Activated CD4-positive, alpha-beta memory T cell treated with anti-CD3 and anti-CD28 coated beads, Interleukin-2, amount 10 ng/mL, durations not matched to agents 7 days and 5 days (primary cell): ENCODE measurements at regions not wholly inside any gene's neighbourhood (a gene's known extent, or its start where the extent isn't known, plus 50 kb on each side); places are given as distances from the start of the nearest gene placed in this dataset.
A peak's percentile ranks its signal among the peaks of the same experiment; 100 is the strongest.

Experiments
- CTCF ChIA-PET: fragments of 350-600 bp; sonication (Branson Sonifier 250); formaldehyde crosslinking; loops from one replicate; lab custom pipeline; 2021; ENCODE audit warnings: antibody characterized with exemption, inconsistent platforms; lab: Charles Lee
- POLR2A ChIA-PET: fragments of 350-600 bp; sonication (Branson Sonifier 250); formaldehyde crosslinking; loops from one replicate; lab custom pipeline; 2021; ENCODE audit warnings: antibody characterized with exemption; lab: Charles Lee
- DNase-seq: peaks from one replicate; pipeline ENCODE4 v3.0.0-alpha.2; 2020
- H3K27ac Mint-ChIP-seq: one replicate; pipeline ENCODE4 v1.8.0; 2021; ENCODE audit warnings: mild to moderate bottlenecking, mixed read lengths
- H3K27me3 Mint-ChIP-seq: one replicate; pipeline ENCODE4 v1.8.0; 2021; ENCODE audit warnings: mixed read lengths
- H3K36me3 Mint-ChIP-seq: one replicate; pipeline ENCODE4 v1.8.0; 2021; ENCODE audit warnings: low read depth, mixed read lengths
- H3K4me1 Mint-ChIP-seq: one replicate; pipeline ENCODE4 v1.8.0; 2021; ENCODE audit warnings: mixed read lengths
- H3K4me3 Mint-ChIP-seq: one replicate; pipeline ENCODE4 v1.8.0; 2021; ENCODE audit warnings: mild to moderate bottlenecking, mixed read lengths
- H3K9me3 Mint-ChIP-seq: one replicate; pipeline ENCODE4 v1.8.0; 2021; ENCODE audit warnings: mixed read lengths

DNA sequence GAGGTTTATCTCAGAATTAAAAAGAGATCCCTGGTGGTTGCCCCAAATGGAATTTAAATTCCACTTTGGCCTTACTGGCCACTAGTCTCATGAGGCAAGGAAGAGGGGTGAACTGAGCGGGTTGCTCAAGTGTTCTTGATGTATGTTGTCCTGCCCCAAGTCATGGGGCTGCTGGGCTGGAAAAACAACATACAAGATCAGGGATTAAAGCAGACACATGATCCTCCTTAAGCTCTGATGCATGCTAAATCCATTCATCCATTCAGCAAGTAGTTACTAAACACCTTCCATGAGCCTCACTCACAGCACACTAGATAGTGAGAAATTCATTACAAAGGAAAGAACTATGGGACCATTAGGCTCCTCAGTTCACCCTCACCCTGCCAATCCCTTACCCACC lies 196.3 kb downstream of the MREG start:
- Mint-ChIP-seq H3K4me3 (no peak overlapping the region), H3K4me1 (peaks cover 3% of the 10 kb centered on the region), H3K27me3 (peaks cover 27% of the 10 kb centered on the region), H3K36me3 (no peaks in the 10 kb centered on the region), H3K27ac (no peak overlapping the region), H3K9me3 (no peaks in the 10 kb centered on the region)
- no peak for DNase-seq
- POLR2A ChIA-PET = no interaction called here
- CTCF ChIA-PET = no interaction called here

DNA sequence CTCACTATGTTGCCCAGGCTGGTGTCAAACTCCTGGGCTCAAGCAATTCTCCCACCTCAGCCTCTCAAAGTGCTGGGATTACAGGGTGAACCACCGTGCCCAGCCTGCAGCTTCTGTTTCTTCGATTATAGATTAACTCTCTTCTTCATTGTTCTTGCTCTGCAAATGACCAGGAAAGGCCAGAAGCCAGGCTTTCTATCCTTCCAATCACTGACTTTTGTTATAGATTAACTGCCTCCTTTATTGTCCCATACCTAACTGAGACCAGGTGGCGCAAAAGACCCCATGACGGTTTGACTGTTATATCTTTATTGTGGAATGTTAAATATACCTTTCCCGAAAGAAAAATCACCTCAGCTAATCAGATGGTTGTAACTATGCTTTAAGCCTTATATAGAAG lies 196.9 kb downstream of the MREG start:
- H3K9me3 Mint-ChIP-seq = no peaks in the 10 kb centered on the region
- no peaks in the 10 kb centered on the region for H3K36me3 Mint-ChIP-seq
- H3K27me3 Mint-ChIP-seq = peaks cover 21% of the 10 kb centered on the region
- ChIA-PET POLR2A (no interaction called here), CTCF (no interaction called here)
- peaks cover 9% of the 10 kb centered on the region for H3K4me1 Mint-ChIP-seq
- no peak overlapping the region for H3K4me3 Mint-ChIP-seq
- no peak overlapping the region for H3K27ac Mint-ChIP-seq
- no peak for DNase-seq

DNA sequence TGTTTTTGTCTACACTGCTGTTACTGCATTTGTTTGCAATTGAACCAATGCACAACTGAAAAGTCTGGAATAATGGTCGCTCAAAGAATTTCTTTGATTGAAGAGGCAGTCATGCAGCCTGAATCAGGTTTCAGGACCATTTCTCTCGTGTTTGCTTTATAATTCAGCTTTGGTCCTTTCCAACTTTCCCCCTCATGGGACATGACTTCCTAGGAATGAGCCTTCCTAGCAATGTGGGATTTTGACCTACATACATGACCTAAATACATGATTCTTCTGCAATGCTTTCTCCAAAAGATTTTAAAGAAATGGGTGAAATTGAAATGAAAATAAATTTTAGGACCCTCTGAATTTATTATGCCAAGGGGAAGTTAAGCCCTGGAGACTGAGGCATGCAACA lies 197.4 kb downstream of the MREG start:
- Mint-ChIP-seq H3K4me3 (no peak overlapping the region), H3K9me3 (no peaks in the 10 kb centered on the region), H3K27ac (no peak overlapping the region), H3K36me3 (no peaks in the 10 kb centered on the region), H3K4me1 (peaks cover 14% of the 10 kb centered on the region), H3K27me3 (peaks cover 17% of the 10 kb centered on the region)
- ChIA-PET CTCF (interaction anchor here (1.7 kb wide), 1 partner anchor 13 kb away, joined by 4 read pairs; no protein-coding TSS in a partner anchor), POLR2A (no interaction called here)
- DNase-seq = no peak

DNA sequence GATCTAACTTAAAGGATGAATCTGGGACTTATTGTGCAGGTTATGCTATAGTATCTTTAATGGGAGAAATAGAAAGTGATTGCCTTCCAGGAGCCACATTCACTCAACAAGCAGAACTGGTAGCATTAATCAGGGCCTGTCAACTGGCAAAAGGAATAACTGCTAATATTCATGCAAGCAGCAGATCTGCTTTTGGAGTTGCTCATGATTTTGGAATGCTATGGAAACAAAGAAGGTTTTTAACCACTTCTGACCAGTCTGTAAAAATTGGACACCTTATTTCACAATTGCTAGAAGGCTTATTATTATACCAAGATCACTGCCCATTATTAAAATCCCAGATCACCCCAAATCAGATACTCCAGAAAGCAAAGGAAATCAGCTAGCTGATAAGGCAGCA lies 200.4 kb downstream of the MREG start:
- Mint-ChIP-seq H3K27me3 (peaks cover 11% of the 10 kb centered on the region), H3K36me3 (no peaks in the 10 kb centered on the region), H3K27ac (no peak overlapping the region), H3K4me1 (peaks cover 17% of the 10 kb centered on the region), H3K4me3 (no peak overlapping the region), H3K9me3 (no peaks in the 10 kb centered on the region)
- POLR2A ChIA-PET = no interaction called here
- DNase-seq = no peak
- CTCF ChIA-PET = no interaction called here

DNA sequence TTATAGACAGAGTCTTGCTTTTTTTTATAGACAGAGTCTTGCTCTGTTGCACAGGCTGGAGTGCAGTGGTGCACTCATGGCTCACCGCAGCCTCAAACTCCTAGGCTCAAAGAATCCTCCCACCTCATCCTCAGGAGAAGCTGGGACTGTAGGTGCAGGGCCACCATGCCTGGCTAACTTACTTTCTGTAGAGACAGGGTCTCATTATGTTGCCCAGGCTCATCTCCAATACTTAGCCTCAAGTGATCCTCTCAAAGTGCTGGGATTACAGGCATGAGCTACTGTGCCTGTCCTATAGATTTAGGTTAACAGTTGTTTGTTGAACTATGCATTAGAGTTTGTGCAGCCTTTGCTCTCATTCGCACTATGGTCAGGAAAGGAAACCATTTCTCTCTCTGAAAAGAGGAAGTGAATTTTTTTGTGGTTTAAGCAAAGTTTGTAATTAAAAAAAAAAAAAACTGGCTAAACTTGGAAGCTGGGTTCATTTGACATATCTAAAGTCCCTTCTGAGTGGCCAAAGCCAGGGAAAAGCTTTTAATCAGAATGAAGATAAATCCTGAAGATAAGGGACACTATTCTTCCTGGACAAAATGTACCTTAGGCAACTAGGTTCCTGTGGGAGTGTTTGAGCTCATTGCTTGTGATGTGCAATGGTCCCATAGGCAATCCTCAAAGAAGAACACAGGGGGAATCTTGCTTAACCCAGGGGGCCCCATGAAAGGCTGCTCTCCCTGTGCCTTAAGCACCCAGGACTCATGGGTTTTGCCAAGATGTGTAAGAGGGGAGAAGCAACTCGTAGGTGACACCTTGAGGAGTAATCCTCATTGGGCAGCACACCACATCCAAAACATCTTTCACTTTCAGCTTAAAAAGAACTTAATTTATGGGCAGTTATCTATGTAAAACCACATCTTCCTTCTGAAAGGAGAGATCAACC lies 201.7 kb downstream of the MREG start:
- Mint-ChIP-seq H3K9me3 (no peaks in the 10 kb centered on the region), H3K36me3 (no peaks in the 10 kb centered on the region), H3K27me3 (peaks cover 2% of the 10 kb centered on the region), H3K4me3 (no peak overlapping the region), H3K27ac (peak overlapping the region; percentile 62), H3K4me1 (peaks cover 17% of the 10 kb centered on the region)
- ChIA-PET CTCF (interaction anchor here (0.6 to 1.7 kb wide), 3 partner anchors 14 to 245 kb away, joined by 3 to 6 read pairs (median 5); no protein-coding TSS in a partner anchor), POLR2A (interaction anchor here (1.1 kb wide), 1 partner anchor 500 kb away, joined by 3 read pairs; the partner anchor contains the start of gene ATIC)
- DNase-seq = no peak

DNA sequence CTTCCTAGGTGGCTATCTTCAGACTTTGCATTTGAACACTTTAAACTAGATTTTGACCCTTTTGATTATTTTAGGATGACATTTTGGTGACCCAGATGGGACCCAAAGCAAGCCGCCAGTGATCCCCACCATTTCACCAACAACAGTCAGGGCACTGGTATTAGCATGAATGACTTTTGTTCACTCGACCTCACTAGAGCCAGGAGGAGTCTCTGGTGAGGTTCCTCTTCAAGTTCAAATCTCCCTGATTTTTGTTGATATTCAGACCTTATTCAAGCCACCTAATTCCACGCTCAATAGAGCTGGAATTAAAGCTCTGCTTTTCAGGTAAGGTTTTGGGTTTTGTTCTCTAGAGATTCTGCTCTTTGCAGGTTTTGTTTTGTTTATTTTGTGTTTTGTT lies 202.3 kb downstream of the MREG start:
- Mint-ChIP-seq H3K9me3 (no peaks in the 10 kb centered on the region), H3K27ac (peak overlapping the region; percentile 62), H3K4me1 (peaks cover 17% of the 10 kb centered on the region), H3K4me3 (no peak overlapping the region), H3K27me3 (no peaks in the 10 kb centered on the region), H3K36me3 (no peaks in the 10 kb centered on the region)
- ChIA-PET CTCF (interaction anchor here (1.2 to 1.7 kb wide), 2 partner anchors 13 to 17 kb away, joined by 3 to 5 read pairs; no protein-coding TSS in a partner anchor), POLR2A (interaction anchor here (1.1 kb wide), 1 partner anchor 500 kb away, joined by 3 read pairs; the partner anchor contains the start of gene ATIC)
- DNase-seq = no peak

DNA sequence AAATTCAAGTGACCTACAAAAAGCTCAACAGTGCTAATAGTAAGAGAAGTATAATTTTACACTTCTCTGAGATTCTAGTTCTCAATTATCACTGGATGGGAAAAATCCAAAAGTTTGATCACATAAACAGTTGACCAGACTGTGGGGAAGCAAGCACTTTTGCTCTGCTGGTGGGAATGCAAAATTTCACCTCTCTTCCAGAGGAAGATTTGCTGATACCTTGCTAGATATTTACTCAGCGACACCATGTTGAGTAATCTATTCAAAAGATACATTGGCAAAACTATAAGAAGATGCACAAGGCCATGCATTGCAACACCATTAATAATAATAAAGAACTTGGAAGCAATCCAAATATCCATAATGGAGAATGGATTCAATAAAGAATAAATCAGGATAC lies 204.4 kb downstream of the MREG start:
- Mint-ChIP-seq H3K27me3 (no peaks in the 10 kb centered on the region), H3K4me1 (peaks cover 17% of the 10 kb centered on the region)
- CTCF ChIA-PET = no interaction called here

DNA sequence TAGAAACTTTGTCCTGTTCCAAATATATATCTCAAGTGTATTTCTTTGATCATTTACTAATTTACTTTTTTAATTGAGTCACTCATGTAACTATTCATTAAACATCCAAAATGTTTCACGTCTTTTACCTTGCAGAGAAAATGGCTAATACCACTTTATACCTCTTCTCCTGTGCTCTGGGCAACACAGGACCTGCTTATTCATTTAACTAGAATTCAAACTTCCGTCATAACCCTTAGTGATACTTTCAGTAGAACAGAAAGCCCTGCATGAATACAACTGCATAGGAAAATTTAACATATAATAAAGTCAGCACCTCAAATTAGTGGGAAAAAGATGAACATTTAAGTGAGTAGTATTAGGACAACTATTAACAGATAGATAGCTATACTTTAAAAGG lies 205.2 kb downstream of the MREG start:
- ChIA-PET CTCF (no interaction called here), POLR2A (no interaction called here)
- no peak overlapping the region for H3K27ac Mint-ChIP-seq
- H3K36me3 Mint-ChIP-seq = no peaks in the 10 kb centered on the region
- H3K27me3 Mint-ChIP-seq = no peaks in the 10 kb centered on the region
- no peak for DNase-seq
- no peaks in the 10 kb centered on the region for H3K9me3 Mint-ChIP-seq
- H3K4me3 Mint-ChIP-seq = no peak overlapping the region
- H3K4me1 Mint-ChIP-seq = peaks cover 17% of the 10 kb centered on the region

More for the DNA sequence above, 204.4 kb downstream of the MREG start:
- Mint-ChIP-seq H3K4me3 (no peak overlapping the region), H3K27ac (no peak overlapping the region), H3K36me3 (no peaks in the 10 kb centered on the region), H3K9me3 (no peaks in the 10 kb centered on the region)
- no peak for DNase-seq
- POLR2A ChIA-PET = no interaction called here

DNA sequence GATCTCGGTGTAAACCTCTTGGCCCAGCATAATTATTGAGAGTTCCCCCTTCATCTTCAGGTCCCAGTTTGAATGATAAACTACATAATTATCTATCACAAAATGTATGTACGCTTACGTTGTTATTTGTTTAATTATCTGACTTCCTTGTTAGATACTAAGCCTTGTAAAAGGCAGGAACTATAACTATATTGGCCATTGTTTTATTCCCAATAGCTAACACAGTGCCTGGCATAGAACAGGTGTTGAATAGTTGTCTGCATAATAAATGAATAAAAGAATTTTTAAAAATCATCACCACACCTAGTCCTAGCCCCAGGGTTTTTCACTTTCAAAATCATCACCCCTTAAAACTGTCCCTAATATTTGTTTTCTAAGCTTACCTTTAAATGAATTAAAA lies 207.9 kb downstream of the MREG start:
- DNase-seq = no peak
- H3K27me3 Mint-ChIP-seq = no peaks in the 10 kb centered on the region
- no peaks in the 10 kb centered on the region for H3K9me3 Mint-ChIP-seq
- H3K4me1 Mint-ChIP-seq = no peaks in the 10 kb centered on the region
- H3K4me3 Mint-ChIP-seq = no peak overlapping the region
- H3K27ac Mint-ChIP-seq = no peak overlapping the region
- H3K36me3 Mint-ChIP-seq = no peaks in the 10 kb centered on the region
- ChIA-PET POLR2A (no interaction called here), CTCF (no interaction called here)

DNA sequence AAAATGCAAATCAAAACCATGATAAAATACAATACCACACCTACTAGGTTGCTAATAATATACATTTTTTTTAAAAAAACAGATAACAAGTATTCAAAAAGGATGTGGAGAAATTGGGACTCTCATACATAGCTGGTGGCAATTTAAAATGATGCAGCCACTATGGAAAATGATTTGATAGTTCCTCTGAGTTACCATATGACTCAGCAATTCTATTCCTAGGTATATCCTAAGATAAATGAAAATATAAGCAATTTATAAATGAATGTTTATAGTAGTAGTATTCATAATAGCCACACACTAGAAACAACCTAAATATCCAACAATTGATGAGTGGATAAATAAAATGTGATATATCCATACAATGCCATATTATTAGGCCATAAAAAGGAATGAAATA lies 210.2 kb downstream of the MREG start:
- Mint-ChIP-seq H3K4me1 (no peaks in the 10 kb centered on the region), H3K27me3 (no peaks in the 10 kb centered on the region), H3K27ac (no peak overlapping the region), H3K4me3 (no peak overlapping the region), H3K36me3 (no peaks in the 10 kb centered on the region), H3K9me3 (no peaks in the 10 kb centered on the region)
- ChIA-PET CTCF (interaction anchor here (1.1 kb wide), 1 partner anchor 25 kb away, joined by 3 read pairs; no protein-coding TSS in a partner anchor), POLR2A (no interaction called here)
- DNase-seq = no peak

DNA sequence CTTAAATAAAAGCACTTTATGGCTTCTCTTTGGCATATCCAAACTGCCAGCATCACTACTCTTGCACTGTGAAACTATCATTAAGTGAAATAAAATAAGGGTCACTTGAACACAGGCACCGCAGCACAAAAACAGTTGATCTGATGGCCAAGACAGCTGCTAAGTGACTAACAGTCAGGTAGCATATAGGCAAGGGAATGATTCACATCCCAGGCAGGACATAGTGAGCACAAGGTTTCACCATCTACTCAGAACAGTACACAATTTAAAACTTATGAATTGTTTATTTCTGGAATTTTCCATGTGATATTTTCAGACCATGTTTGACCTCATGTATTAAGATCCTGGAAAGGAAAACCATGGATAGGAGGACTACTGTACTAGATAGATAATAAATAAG lies 214.2 kb downstream of the MREG start:
- Mint-ChIP-seq H3K36me3 (no peaks in the 10 kb centered on the region), H3K4me3 (no peak overlapping the region), H3K27me3 (no peaks in the 10 kb centered on the region), H3K4me1 (peaks cover 8% of the 10 kb centered on the region), H3K27ac (no peak overlapping the region), H3K9me3 (no peaks in the 10 kb centered on the region)
- no peak for DNase-seq
- ChIA-PET POLR2A (no interaction called here), CTCF (no interaction called here)

DNA sequence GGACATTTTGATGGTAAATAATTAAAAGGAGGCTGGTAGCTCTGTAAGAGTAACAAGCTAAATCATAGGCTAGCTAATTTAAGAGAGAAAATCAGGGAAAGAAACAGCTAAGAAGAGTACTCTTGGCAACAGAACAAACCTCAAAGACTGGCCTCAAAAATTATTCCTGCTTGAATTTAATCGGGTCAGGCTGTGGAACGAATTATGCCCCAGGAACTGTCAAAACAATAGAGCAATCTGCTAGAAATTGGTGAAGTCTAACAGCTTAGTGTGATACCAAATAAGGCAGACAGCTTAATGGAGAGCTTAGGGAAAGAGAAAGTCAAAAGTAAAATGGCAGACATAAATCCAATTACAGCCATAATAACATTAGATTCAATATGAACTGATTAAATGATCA lies 215.7 kb downstream of the MREG start:
- no peak for DNase-seq
- Mint-ChIP-seq H3K4me3 (no peak overlapping the region), H3K27me3 (no peaks in the 10 kb centered on the region), H3K9me3 (no peaks in the 10 kb centered on the region), H3K36me3 (no peaks in the 10 kb centered on the region), H3K27ac (no peak overlapping the region), H3K4me1 (peaks cover 13% of the 10 kb centered on the region)
- POLR2A ChIA-PET = no interaction called here
- CTCF ChIA-PET = interaction anchor here (1.0 kb wide), 1 partner anchor 14 kb away, joined by 3 read pairs; no protein-coding TSS in a partner anchor

DNA sequence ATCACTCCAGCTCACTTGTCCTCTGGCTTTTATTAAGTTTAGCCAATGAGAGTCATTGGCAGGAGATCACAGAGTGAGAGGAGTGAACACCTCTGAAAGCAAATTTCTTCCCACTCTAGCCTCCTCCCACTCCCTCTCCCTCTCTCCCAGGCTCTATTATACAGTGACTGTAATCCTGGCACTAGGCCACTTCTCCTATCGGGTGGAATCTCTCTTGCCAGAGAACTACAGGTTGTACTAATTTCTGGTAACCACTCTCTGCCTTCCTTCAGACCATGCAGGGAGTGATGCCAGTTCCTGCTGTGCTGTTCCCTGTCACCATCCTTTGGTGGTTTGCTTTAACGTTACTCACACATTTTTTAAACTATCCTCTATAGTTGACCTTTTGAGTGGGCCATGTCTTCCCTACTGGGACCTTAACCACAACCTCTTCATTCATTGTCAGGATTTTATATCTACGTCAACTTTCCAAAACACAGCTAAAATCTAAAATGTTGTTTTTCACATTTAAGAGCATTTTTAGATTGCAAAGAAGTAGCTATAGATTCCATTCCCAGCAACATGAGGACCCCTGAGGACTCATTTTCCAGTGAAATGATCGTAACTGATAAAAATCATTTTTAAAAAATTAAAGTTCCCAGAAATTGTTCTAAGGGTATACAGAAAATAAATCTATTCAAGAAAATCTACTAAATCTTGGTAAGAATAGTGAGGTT lies 217.1 kb downstream of the MREG start:
- ChIA-PET POLR2A (no interaction called here), CTCF (no interaction called here)
- no peaks in the 10 kb centered on the region for H3K27me3 Mint-ChIP-seq
- peaks cover 13% of the 10 kb centered on the region for H3K4me1 Mint-ChIP-seq
- no peaks in the 10 kb centered on the region for H3K36me3 Mint-ChIP-seq
- H3K27ac Mint-ChIP-seq = no peak overlapping the region
- H3K4me3 Mint-ChIP-seq = no peak overlapping the region
- no peaks in the 10 kb centered on the region for H3K9me3 Mint-ChIP-seq
- DNase-seq = no peak
